IPS-NIHi7 (cell line): ENCODE measurements at regions not wholly inside any gene's neighbourhood (a gene's known extent, or its start where the extent isn't known, plus 50 kb on each side); places are given as distances from the start of the nearest gene placed in this dataset.

Experiments used
- DNase-seq: peaks from one replicate; pipeline ENCODE4 v3.0.0; 2012; ENCODE audit warnings: mixed read lengths; ENCODE audit errors: extremely low spot score

- no peak for DNase-seq
Measured at GRCh38 chr9:109830545-109830944, 50.5 kb downstream of the PALM2AKAP2 start.

GRCh38 chr9:109831998-109832658 is 52.1 kb downstream of the PALM2AKAP2 start:
- no peak for DNase-seq

- DNase-seq: no peak
Measured at GRCh38 chr9:109834855-109835254, 54.9 kb downstream of the PALM2AKAP2 start.

- DNase-seq: no peak
Measured at GRCh38 chr9:109843641-109844040, 63.6 kb downstream of the PALM2AKAP2 start.

- no peak for DNase-seq
Measured at GRCh38 chr9:109845226-109845625, 65.2 kb downstream of the PALM2AKAP2 start.

GRCh38 chr9:109846776-109847175 is 66.8 kb downstream of the PALM2AKAP2 start:
- DNase-seq: no peak

- DNase-seq: no peak
Measured at GRCh38 chr9:109852556-109852955, 72.6 kb downstream of the PALM2AKAP2 start.

- no peak for DNase-seq
Measured at GRCh38 chr9:109855540-109855939, 75.5 kb downstream of the PALM2AKAP2 start.

- peak; percentile 47 for DNase-seq
Measured at GRCh38 chr9:109856785-109857184, 76.8 kb downstream of the PALM2AKAP2 start.

- DNase-seq: no peak
Measured at GRCh38 chr9:109857336-109857735, 77.3 kb downstream of the PALM2AKAP2 start.

- DNase-seq: no peak
Measured at GRCh38 chr9:109859447-109859846, 79.4 kb downstream of the PALM2AKAP2 start.

- no peak for DNase-seq
Measured at GRCh38 chr9:109860521-109860920, 80.5 kb downstream of the PALM2AKAP2 start.

- no peak for DNase-seq
Measured at GRCh38 chr9:109861499-109861898, 81.5 kb downstream of the PALM2AKAP2 start.

- no peak for DNase-seq
Measured at GRCh38 chr9:109861918-109862317, 81.9 kb downstream of the PALM2AKAP2 start.

- no peak for DNase-seq
Measured at GRCh38 chr9:109862452-109862851, 82.5 kb downstream of the PALM2AKAP2 start.

- no peak for DNase-seq
Measured at GRCh38 chr9:109863961-109864360, 84.0 kb downstream of the PALM2AKAP2 start.

GRCh38 chr9:109865521-109865920 is 85.5 kb downstream of the PALM2AKAP2 start:
- no peak for DNase-seq

GRCh38 chr9:109868207-109868606 is 88.2 kb downstream of the PALM2AKAP2 start:
- no peak for DNase-seq

- DNase-seq: no peak
Measured at GRCh38 chr9:109868722-109869121, 88.7 kb downstream of the PALM2AKAP2 start.

GRCh38 chr9:109870365-109870764 is 90.4 kb downstream of the PALM2AKAP2 start:
- DNase-seq: no peak

- DNase-seq: no peak
Measured at GRCh38 chr9:109872901-109873300, 92.9 kb downstream of the PALM2AKAP2 start.

- DNase-seq: no peak
Measured at GRCh38 chr9:109875495-109876129, 95.6 kb downstream of the PALM2AKAP2 start.
